Keratinocyte (primary cell): ENCODE measurements at regions not wholly inside any gene's neighbourhood (a gene's known extent, or its start where the extent isn't known, plus 50 kb on each side); places are given as distances from the start of the nearest gene placed in this dataset.

Source experiments
- DNase-seq: peaks from one replicate; pipeline ENCODE4 v3.0.0-alpha.2; 2011; ENCODE audit warnings: low read depth, missing footprints, low spot score
- FAIRE-seq: peaks from 2 replicates; lab custom pipeline; 2011; peaks lifted over from hg19 to GRCh38; lab: Jason Lieb, UNC
- H2AFZ ChIP-seq: 2 replicates; pipeline ENCODE4 v1.6.0; 2012; ENCODE audit warnings: low read length, control low read depth, inconsistent platforms; ENCODE audit not compliant: control insufficient read depth
- H3K27ac ChIP-seq: 2 replicates; pipeline ENCODE4 v1.5.1; 2011; ENCODE audit warnings: low read length; ENCODE audit not compliant: control insufficient read depth, insufficient read depth
- H3K27me3 ChIP-seq: 3 replicates; pipeline ENCODE4 v1.6.0; 2011; ENCODE audit warnings: low read length; ENCODE audit not compliant: control insufficient read depth, insufficient read depth; ENCODE audit errors: extremely low read depth
- H3K36me3 ChIP-seq, 2 experiments: 2 replicates in 1 of 2; 3 replicates in 1 of 2; pipeline ENCODE4 v1.5.1; 2011; ENCODE audit warnings: low read length in 2 of 2, mild to moderate bottlenecking in 1 of 2; ENCODE audit not compliant: control insufficient read depth in 2 of 2, insufficient read depth in 2 of 2; ENCODE audit errors: extremely low read depth in 1 of 2
- H3K4me1 ChIP-seq: 3 replicates; pipeline ENCODE4 v1.5.1; 2011; ENCODE audit warnings: low read length; ENCODE audit not compliant: control insufficient read depth, insufficient read depth; ENCODE audit errors: extremely low read depth
- H3K4me2 ChIP-seq: 3 replicates; pipeline ENCODE4 v1.6.0; 2011; ENCODE audit warnings: low read depth, low read length; ENCODE audit not compliant: control insufficient read depth, insufficient read depth; ENCODE audit errors: extremely low read depth
- H3K4me3 ChIP-seq, 3 experiments: fragments of 200-600 bp in 1 of 3; sonication (generic) in 1 of 3; 2 replicates in 2 of 3; 3 replicates in 1 of 3; pipeline ENCODE4 v1.5.1; 2011 to 2016; ENCODE audit warnings: low read length in 3 of 3, mild to moderate bottlenecking in 3 of 3, control low read depth in 2 of 3, inconsistent platforms in 1 of 3, low read depth in 1 of 3, mixed read lengths in 1 of 3, mixed run types in 1 of 3, moderate library complexity in 1 of 3; ENCODE audit not compliant: control insufficient read depth in 2 of 3, insufficient read depth in 2 of 3; ENCODE audit errors: extremely low read depth in 1 of 3
- H3K79me2 ChIP-seq: 2 replicates; pipeline ENCODE4 v1.6.0; 2012; ENCODE audit warnings: low read length; ENCODE audit not compliant: control insufficient read depth, insufficient read depth
- H3K9ac ChIP-seq: 3 replicates; pipeline ENCODE4 v1.6.0; 2011; ENCODE audit warnings: low read length; ENCODE audit not compliant: control insufficient read depth, insufficient read depth; ENCODE audit errors: extremely low read depth
- H3K9me1 ChIP-seq: 3 replicates; pipeline ENCODE4 v1.6.0; 2011; ENCODE audit warnings: low read length; ENCODE audit not compliant: control insufficient read depth, insufficient read depth; ENCODE audit errors: extremely low read depth
- H3K9me3 ChIP-seq: 2 replicates; pipeline ENCODE4 v1.5.1; 2012; ENCODE audit warnings: low read depth, low read length; ENCODE audit not compliant: control insufficient read depth
- H4K20me1 ChIP-seq: 3 replicates; pipeline ENCODE4 v1.6.0; 2011; ENCODE audit warnings: low read length; ENCODE audit not compliant: control insufficient read depth, insufficient read depth; ENCODE audit errors: extremely low read depth
- EZH2 ChIP-seq: IDR thresholded peaks from one replicate; pipeline ENCODE4 v1.6.1; 2012; ENCODE audit warnings: inconsistent platforms, mild to moderate bottlenecking, low read length, moderate library complexity
- dilution Hi-C: fragments of 300-500 bp; cut with MboI; formaldehyde crosslinking; loops from one replicate; pipeline ENCODE4 v1.7.0; 2020; ENCODE audit warnings: low sequenced_read_pairs; ENCODE audit not compliant: extremely low pct_ligation_motif_present
- TF ChIP-seq, protein P1 (sequence below), 3 experiments: IDR thresholded peaks in 1 of 3; conservative IDR thresholded peaks in 1 of 3; optimal IDR thresholded peaks in 1 of 3; 2 replicates in 2 of 3; 3 replicates in 1 of 3; pipeline versions ENCODE3 to v1.5.1; 2011; ENCODE audit warnings: low read length in 3 of 3, mild to moderate bottlenecking in 3 of 3, moderate library complexity in 2 of 3, control low read depth in 1 of 3, inconsistent platforms in 1 of 3; ENCODE audit not compliant: insufficient read depth in 2 of 3; ENCODE audit errors: extremely low read depth in 1 of 3

DNA sequence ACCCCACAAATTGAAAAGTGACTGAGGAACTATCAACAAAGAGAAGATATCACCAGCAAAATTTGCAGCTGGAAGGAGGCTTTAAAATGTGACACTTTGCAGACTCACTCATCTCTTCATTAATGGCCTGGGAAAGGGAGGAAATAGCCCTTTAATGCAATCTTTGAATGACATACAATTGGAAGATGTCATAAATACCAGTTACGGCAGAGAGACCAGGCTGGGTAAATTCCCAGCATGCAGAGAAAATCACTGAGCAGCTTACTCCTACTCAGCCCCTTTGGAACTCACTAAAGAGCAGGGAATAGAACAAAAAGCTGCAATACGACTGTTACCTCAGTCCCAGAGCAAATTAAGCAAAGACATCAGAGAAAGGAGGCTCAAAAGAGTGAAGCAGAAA is 238.9 kb downstream of the HS3ST1 start:
- Histone ChIP-seq H3K27ac (no peak overlapping the region), H3K4me3 (no peak overlapping the region), H3K27me3 (no peaks in the 10 kb centered on the region), H3K36me3 (no peaks in the 10 kb centered on the region), H4K20me1 (no peaks in the 10 kb centered on the region), H3K4me1 (no peaks in the 10 kb centered on the region), H3K9me1 (no peaks in the 10 kb centered on the region), H3K9me3 (no peaks in the 10 kb centered on the region), H3K9ac (no peak overlapping the region), H2AFZ (no peak overlapping the region), H3K4me2 (no peak overlapping the region), H3K79me2 (no peaks in the 10 kb centered on the region)
- FAIRE-seq, result no peak
- no peak for TF ChIP-seq EZH2
- TF ChIP-seq, protein P1, sequence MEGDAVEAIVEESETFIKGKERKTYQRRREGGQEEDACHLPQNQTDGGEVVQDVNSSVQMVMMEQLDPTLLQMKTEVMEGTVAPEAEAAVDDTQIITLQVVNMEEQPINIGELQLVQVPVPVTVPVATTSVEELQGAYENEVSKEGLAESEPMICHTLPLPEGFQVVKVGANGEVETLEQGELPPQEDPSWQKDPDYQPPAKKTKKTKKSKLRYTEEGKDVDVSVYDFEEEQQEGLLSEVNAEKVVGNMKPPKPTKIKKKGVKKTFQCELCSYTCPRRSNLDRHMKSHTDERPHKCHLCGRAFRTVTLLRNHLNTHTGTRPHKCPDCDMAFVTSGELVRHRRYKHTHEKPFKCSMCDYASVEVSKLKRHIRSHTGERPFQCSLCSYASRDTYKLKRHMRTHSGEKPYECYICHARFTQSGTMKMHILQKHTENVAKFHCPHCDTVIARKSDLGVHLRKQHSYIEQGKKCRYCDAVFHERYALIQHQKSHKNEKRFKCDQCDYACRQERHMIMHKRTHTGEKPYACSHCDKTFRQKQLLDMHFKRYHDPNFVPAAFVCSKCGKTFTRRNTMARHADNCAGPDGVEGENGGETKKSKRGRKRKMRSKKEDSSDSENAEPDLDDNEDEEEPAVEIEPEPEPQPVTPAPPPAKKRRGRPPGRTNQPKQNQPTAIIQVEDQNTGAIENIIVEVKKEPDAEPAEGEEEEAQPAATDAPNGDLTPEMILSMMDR (optimal IDR thresholded peaks at IDR 0.05 in 1 of 3, IDR thresholded peaks at IDR 0.05 in 1 of 3, conservative IDR thresholded peaks at IDR 0.05 in 1 of 3; ENCODE audit: extremely low read depth in 1 of 3, insufficient read depth in 2 of 3, low read length in 3 of 3), result no peak
- no peak for DNase-seq
- dilution Hi-C loops, result no loop called here

DNA sequence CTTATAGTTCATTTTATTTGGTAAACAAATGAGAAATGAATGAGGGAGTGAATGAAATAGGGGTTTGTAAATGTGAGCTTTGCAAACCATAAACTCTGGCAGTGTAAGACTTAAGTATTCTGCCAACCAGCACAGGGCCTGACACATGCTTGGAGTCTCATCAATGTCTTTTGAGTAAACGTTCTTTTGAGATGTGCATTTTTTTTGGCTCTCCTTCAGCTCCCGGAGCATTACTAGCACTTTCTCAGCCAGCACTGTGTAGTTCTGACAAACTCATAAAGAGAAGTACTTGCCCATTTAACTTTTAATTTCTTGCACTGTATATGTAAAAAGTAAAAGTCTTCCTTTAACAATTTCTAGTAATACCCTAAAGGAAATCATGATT is 245.3 kb downstream of the HS3ST1 start:
- Histone ChIP-seq H3K4me2 (no peak overlapping the region), H3K4me1 (no peaks in the 10 kb centered on the region), H3K79me2 (no peaks in the 10 kb centered on the region), H3K9me3 (no peaks in the 10 kb centered on the region), H3K9ac (no peak overlapping the region), H4K20me1 (no peaks in the 10 kb centered on the region), H2AFZ (no peak overlapping the region), H3K4me3 (no peak overlapping the region), H3K9me1 (no peaks in the 10 kb centered on the region), H3K27me3 (no peaks in the 10 kb centered on the region), H3K27ac (no peak overlapping the region), H3K36me3 (no peaks in the 10 kb centered on the region)
- no peak for DNase-seq
- dilution Hi-C loops, result no loop called here
- FAIRE-seq, result no peak
- TF ChIP-seq EZH2, result no peak
- TF ChIP-seq, protein P1 (optimal IDR thresholded peaks at IDR 0.05 in 1 of 3, IDR thresholded peaks at IDR 0.05 in 1 of 3, conservative IDR thresholded peaks at IDR 0.05 in 1 of 3; ENCODE audit: extremely low read depth in 1 of 3, insufficient read depth in 2 of 3, low read length in 3 of 3), result no peak
